VCaP (cell line): ENCODE measurements at regions not wholly inside any gene's neighbourhood (a gene's known extent, or its start where the extent isn't known, plus 50 kb on each side); places are given as distances from the start of the nearest gene placed in this dataset.
"Not testable (repeated sequence)": the region's sequence is repeated elsewhere in the genome, so short reads cannot be mapped to it uniquely, and the experiment has no call there.

Experiments
- H3K27ac ChIP-seq: fragments of 450-650 bp; 2 replicates; pipeline ENCODE4 v1.5.1; 2017
- CTCF ChIP-seq: fragments of 450-650 bp; conservative IDR thresholded peaks from 2 replicates; pipeline ENCODE4 v1.5.1; 2017; ENCODE audit warnings: mild to moderate bottlenecking, moderate library complexity

GRCh38 chr5:143921525-143922311 lies 109.8 kb downstream of the HMHB1 start:
- no peak overlapping the region for H3K27ac ChIP-seq
- TF ChIP-seq CTCF: no peak

GRCh38 chr5:143922718-143923117 lies 110.8 kb downstream of the HMHB1 start:
- no peak overlapping the region for H3K27ac ChIP-seq
- no peak for TF ChIP-seq CTCF

- H3K27ac ChIP-seq: no peak overlapping the region
- TF ChIP-seq CTCF: no peak
These were observed 111.8 kb downstream of the HMHB1 start for GRCh38 chr5:143923634-143924266.

- no peak overlapping the region for H3K27ac ChIP-seq
- no peak for TF ChIP-seq CTCF
These were observed 112.5 kb downstream of the HMHB1 start for GRCh38 chr5:143924311-143924978.

- not testable (repeated sequence) for H3K27ac ChIP-seq
These were observed 113.0 kb downstream of the HMHB1 start for GRCh38 chr5:143924979-143925325.

- TF ChIP-seq CTCF: no peak
These were observed 117.5 kb downstream of the HMHB1 start for GRCh38 chr5:143929486-143929885.

GRCh38 chr5:143930561-143930960 lies 118.6 kb downstream of the HMHB1 start:
- no peak for TF ChIP-seq CTCF
- H3K27ac ChIP-seq: no peak overlapping the region

More at GRCh38 chr5:143929486-143929885, 117.5 kb downstream of the HMHB1 start:
- H3K27ac ChIP-seq: no peak overlapping the region
